ENCODE measurements at regions not wholly inside any gene's neighbourhood (a gene's known extent, or its start where the extent isn't known, plus 50 kb on each side); places are given as distances from the start of the nearest gene placed in this dataset.
"Not testable (repeated sequence)": the region's sequence is repeated elsewhere in the genome, so short reads cannot be mapped to it uniquely, and the experiment has no call there.

GRCh38 chr16:48003206-48003907, 152.4 kb downstream of the ABCC12 start:
- DNase-seq (ENCODE audit: low spot score): no peak

DNA sequence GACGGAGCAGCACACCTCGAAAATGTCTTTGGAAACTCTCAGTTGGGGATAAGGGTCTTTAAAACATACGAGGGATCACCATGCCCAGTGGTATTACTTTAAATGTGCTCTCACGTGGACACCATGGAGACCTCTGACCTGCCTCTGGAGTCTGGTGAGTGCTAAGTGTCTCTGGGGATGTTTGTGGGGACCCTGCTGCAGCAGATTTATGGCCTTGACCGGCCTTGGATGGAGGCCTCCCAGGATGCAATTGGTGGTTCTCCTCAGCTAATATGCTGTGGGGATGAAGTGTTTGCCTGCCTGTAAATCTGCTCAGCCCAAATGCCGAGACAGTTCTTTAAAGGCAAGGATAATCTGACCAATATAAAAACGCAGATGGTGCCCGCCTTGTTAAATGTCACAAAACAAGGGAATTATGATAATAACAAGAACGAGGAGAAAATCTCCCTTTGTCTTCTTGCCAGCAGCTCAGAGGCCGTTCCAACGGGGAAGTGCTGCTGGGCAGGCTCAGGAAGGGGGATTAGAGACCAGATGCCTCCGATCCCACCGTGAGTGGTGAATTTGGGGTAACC, 154.4 kb downstream of the ABCC12 start:
- DNase-seq (ENCODE audit: low spot score): no peak

DNA sequence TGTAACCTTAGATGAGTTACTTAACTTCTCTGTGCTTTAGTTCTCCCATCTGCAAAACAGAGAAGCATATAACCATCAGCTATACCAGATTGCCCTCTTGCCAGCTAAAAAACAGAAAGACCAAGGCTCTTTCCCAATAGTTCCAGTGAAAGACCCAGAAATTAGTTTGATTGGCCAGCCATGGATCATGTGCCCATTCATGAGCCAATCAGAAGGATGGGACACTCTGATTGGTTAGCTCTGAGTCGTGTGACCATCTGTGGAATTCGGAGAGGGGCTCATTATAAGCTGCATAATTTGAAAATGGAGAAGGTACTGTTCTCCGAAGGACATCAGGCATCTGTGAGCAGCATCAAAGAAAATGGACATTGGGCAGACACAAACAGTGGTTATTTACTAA, 155.2 kb downstream of the ABCC12 start:
- no peak for DNase-seq (ENCODE audit: low spot score)

DNA sequence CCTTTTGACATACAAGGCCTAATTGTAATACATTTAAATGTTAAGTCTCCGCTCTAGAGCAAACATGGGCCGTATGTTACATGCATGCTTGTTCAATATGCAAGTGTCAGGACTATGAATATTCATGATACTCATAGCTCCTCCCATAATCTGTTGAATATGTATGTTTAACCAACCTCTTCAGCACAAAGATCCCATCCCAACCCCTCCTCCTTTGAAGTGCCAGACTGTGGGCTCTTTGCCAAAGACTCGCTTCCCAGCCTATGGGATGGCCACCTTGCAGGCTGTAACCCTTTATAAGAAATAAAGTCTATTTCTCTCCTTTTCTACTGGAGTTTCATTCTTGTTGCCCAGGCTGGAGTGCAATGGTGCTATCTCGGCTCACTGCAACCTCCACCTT, 156.2 kb downstream of the ABCC12 start:
- DNase-seq (ENCODE audit: low spot score): no peak

- no peak for DNase-seq (ENCODE audit: low spot score)
Measured at GRCh38 chr16:47995354-47995753, 160.4 kb downstream of the ABCC12 start.

- no peak for DNase-seq (ENCODE audit: low spot score)
Measured at GRCh38 chr16:47991491-47991890, 164.3 kb downstream of the ABCC12 start.

- DNase-seq (ENCODE audit: low spot score): no peak
Measured at GRCh38 chr16:47990676-47991075, 165.1 kb downstream of the ABCC12 start.

DNA sequence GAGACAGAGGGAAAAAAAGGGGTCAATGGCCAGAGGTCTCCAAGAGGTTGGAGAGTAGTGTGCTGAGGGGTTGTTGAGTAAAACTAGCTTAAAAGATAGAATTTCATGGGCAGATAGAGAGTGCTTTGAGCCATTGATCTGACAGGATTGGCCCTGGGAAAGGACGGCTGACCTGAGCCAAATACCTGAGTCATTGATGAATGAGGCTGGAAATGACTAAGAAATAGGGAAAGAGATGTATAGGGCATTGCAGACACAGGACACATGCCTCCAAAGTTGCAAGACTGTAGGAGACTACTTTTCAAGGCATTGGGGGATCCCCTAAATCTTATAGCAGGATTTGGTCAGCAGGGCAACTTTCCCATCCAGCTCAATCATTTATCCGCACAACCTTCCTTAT, 168.7 kb downstream of the ABCC12 start:
- DNase-seq (ENCODE audit: low spot score): no peak

- no peak for DNase-seq (ENCODE audit: low spot score)
Measured at GRCh38 chr16:47986031-47986430, 169.8 kb downstream of the ABCC12 start.

DNA sequence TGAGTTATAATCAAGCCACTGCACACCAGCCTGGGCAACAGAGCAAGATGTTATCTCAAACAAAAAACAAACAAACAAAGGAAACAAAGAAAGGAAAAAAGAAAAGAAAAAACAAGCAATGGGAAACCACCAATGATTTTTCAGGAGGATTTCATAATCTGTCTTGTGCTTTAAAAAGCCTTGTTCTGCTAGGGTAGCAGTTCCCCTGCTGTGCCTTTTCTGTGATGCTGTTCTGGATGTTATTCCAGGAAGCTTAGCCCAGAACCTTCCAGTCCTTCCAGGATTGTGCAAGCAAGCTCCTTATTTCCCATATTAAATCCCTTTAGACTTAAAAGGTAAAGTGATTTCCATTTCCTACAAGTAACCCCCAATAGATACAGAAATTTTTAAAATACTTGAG, 171.1 kb downstream of the ABCC12 start:
- no peak for DNase-seq (ENCODE audit: low spot score)

DNA sequence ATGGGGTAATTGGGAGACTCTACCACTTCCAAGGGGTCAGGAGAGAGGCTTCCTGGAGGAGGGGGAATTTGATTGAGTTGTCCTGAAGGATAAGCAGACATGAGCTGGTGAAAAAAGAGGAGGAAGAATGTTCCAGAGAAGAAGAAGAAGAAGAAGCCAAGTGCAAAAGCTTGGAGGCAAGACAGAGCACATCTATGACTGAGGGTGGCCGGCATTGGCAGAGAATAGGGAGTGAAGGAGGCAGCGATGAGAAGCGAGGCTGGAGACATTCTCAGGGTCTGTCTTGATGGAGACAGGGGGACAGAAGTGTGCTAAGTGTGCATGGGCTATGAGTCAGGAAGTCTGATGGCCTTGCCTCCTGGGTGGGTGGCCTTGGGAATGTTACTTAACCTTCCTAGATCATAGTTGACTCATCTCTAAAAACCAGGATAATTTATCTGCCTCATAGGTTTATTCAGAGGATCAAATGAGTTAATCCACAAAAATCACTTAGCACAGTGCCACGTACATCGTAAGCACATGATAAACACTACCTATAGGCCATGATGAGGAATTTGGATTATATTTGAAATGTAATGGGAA, 171.7 kb downstream of the ABCC12 start:
- no peak for DNase-seq (ENCODE audit: low spot score)

DNA sequence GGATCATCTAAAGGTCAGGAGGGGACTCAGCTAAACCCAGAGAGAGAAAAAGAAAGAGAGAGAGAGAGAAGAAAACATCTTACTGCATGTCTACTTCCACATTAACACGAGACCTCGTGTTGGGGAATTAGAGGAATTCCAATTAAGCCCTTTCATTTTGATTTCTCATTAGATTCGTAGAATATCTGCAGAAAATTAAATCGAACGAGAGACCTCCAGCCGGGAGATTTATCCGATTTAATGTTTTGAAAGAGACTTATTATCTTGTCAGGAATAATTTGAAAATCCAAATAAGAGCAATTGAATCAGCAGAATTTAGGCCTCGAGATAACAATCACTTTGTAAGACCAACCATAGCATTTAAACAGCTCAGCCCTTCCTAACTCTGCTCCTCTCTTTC, 175.6 kb downstream of the ABCC12 start:
- DNase-seq (ENCODE audit: low spot score): no peak

DNA sequence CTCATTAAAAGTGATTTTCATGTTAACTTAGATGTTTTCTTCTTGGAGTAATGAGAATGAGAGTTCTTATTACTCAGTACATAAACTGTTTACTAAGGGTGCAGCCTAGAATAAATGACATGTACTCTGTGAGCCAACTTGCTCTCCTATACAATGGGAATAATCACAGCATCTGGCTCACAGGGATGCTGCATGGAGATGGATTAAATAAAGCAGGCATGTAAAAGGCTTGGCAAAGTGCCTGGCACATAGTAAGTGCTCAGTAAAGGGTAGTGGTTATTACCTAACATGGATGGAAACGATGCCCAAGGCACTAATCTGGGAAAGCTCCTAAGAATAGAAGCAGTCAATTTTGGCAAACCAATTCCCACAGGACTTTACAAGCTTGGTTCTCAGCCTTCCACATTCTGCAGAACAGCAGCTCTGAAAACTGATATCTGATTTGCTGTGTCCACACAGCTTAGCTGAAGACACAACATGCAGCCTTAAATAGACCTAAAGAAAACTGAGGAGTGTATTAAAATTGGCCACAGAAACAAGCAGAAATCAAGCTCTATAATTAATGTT, 176.1 kb downstream of the ABCC12 start:
- no peak for DNase-seq (ENCODE audit: low spot score)

DNA sequence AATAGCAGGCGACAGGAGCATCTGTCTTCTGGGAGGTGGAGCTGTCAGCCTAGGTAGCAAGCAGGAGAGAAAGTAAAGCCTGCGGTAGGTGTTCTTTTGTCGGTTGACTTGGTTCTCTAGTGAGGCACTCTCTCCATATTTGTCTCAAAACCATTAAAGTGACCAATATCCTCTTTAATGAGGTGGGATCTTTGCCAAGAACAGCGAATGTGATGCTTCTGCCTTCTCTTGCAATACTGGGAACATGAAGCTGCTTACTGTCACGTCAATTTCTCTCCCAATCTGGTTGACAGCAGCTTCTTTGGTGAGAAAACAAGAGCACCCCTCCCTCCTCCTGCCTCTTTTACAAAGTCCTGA, 176.7 kb downstream of the ABCC12 start:
- no peak for DNase-seq (ENCODE audit: low spot score)

DNA sequence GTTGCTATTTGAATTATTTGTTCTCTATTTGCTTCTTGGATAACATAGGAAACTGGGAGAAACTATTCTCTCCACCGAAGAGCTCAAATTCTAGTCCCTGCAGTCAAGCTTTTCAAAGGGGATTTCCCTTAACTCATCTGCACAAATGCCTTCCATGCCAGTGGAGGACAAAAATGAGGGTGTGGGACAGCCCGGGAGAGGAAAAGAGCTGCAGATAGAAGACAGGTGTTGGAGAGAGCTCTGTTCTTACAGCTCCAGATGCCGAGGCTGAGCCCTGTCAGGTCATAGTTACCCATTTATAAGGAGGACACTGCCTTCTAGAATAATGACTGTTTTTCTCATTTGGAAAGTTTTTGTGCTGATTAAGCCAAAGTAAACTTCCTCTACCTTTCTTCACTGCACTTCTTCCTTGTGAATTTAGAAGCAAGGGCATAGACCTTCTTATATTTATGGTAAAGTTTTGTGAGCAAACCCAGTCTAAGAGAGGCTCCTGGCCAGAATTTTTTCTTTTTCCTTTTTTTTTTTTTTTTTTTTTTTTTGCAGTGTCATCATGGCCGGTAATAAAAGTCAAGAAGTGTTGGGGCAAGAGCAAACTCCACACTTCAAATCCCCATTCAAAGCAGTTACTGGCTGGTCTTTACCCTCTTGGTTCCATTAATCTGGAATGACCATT, 177.2 kb downstream of the ABCC12 start:
- DNase-seq (ENCODE audit: low spot score): no peak

GRCh38 chr16:47977802-47978201, 178.0 kb downstream of the ABCC12 start:
- no peak for DNase-seq (ENCODE audit: low spot score)

DNA sequence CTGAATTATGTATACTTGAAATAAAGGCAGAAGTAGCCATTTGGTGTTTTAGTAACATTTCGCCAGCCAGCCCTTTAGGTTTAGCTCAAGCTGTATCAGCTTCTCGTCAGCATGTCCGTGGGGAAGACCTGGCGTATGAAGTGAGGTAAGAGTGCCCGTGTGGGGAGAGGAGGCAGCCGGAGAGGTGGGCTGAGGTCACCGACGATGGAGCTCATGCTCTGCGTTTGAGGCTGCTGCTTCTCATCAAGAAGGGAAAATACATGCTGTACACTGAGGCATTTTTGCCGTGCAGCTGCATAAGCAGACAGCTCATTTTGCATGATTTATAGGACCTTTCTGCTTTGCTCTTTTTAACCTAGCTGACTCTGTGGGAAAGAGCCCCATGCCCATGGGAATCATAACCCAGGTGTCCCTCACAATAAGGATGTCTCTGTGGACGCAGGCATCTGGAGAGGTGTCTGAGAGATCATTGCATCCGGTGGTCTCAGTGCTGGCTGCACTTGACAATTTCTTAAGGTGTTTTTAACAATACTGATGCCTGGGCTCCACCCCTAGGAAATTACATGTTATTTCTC, 179.1 kb downstream of the ABCC12 start:
- DNase-seq (ENCODE audit: low spot score): no peak

GRCh38 chr16:47974971-47975370, 180.8 kb downstream of the ABCC12 start:
- not testable (repeated sequence) for DNase-seq (ENCODE audit: low spot score)

GRCh38 chr16:47973552-47973951, 182.2 kb downstream of the ABCC12 start:
- no peak for DNase-seq (ENCODE audit: low spot score)

DNA sequence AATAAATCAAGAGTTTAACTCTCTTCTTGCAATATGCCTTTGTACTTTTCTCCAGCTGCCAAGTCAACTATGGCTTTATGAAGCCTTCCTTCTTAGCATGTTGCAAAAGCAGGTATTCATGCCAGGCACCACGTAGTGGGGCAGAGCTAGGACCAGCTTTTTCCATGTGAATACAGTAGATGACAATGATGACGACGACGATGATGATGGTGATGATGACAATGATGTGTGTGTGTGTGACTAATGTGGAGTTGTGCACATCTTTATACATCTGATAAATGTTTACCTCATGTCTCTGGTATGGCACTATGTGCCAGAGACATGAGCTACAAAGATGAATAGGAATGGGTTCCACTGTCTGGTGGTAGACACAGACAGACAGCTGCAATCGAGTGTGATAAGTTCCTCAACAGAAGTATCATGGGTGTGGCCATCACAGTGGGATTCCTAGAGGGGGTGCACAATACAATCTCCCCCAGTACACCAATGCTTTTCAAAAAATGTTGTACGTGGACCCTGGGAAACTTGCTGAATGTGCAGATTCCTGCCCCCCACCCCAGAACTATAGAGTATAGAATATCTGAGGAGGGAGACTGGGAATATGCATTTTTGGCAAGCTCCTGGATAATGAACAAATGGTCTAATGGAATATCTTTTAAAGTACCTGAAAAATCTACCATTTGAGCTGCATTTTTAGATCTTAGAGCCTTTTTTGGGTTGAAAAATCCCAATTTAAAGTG, 183.4 kb downstream of the ABCC12 start:
- no peak for DNase-seq (ENCODE audit: low spot score)

DNA sequence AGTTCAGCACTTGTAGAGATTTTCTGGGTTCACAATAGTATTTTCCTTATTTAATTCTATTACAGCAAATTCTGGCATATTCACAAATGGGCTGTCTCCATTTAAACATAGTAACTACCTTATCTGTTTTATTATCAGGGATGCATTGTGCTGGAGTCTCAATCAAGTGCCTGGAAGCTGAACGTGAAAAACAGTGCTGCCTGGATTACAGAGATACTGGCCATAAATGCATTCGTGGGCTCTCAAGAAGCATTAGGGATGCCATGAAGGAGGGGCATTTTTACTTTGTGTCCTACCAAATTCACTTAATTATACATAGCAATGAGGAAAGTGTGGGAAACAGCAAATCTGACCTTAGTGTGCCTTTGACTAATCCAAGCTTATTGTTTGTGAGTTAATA, 184.6 kb downstream of the ABCC12 start:
- no peak for DNase-seq (ENCODE audit: low spot score)

Data from AG20443 (cell line).